ENCODE measurements at regions not wholly inside any gene's neighbourhood (a gene's known extent, or its start where the extent isn't known, plus 50 kb on each side); places are given as distances from the start of the nearest gene placed in this dataset.

GRCh38 chr10:80945264-80945880, 407.7 kb downstream of the SH2D4B start:
- peak; percentile 41 for DNase-seq
- H3K79me2 ChIP-seq (ENCODE audit: low read length) = no peaks in the 10 kb centered on the region
- no peaks in the 10 kb centered on the region for H3K4me1 ChIP-seq (ENCODE audit: low read length)
- H3K27me3 ChIP-seq (ENCODE audit: low read length) = no peaks in the 10 kb centered on the region
- no peak overlapping the region for H3K9ac ChIP-seq (ENCODE audit: low read length)
- H3K4me3 ChIP-seq (ENCODE audit: low read length) = no peak overlapping the region
- H3K36me3 ChIP-seq (ENCODE audit: insufficient read depth, low read length) = no peaks in the 10 kb centered on the region
- no peak overlapping the region for H2AFZ ChIP-seq (ENCODE audit: low read length)
- no peaks in the 10 kb centered on the region for H4K20me1 ChIP-seq (ENCODE audit: insufficient read depth, low read depth, low read length)
- no peaks in the 10 kb centered on the region for H3K9me2 ChIP-seq (replicated peaks; ENCODE audit: insufficient read depth, low read length)
- no peak overlapping the region for H3K27ac ChIP-seq (ENCODE audit: low read length)
- no peak overlapping the region for H3K4me2 ChIP-seq (ENCODE audit: low read depth, low read length, poor library complexity, severe bottlenecking)
- H3K9me3 ChIP-seq (ENCODE audit: low read length) = no peaks in the 10 kb centered on the region

GRCh38 chr10:80946073-80946472, 408.4 kb downstream of the SH2D4B start:
- H3K9me2 ChIP-seq (replicated peaks; ENCODE audit: insufficient read depth, low read length) = no peaks in the 10 kb centered on the region
- H3K27me3 ChIP-seq (ENCODE audit: low read length) = no peaks in the 10 kb centered on the region
- no peak overlapping the region for H3K27ac ChIP-seq (ENCODE audit: low read length)

GRCh38 chr10:80946957-80947726, 409.4 kb downstream of the SH2D4B start:
- no peaks in the 10 kb centered on the region for H3K9me2 ChIP-seq (replicated peaks; ENCODE audit: insufficient read depth, low read length)
- no peak overlapping the region for H3K9ac ChIP-seq (ENCODE audit: low read length)
- DNase-seq = no peak
- H3K27me3 ChIP-seq (ENCODE audit: low read length) = no peaks in the 10 kb centered on the region
- no peaks in the 10 kb centered on the region for H3K36me3 ChIP-seq (ENCODE audit: insufficient read depth, low read length)
- no peaks in the 10 kb centered on the region for H4K20me1 ChIP-seq (ENCODE audit: insufficient read depth, low read depth, low read length)
- no peaks in the 10 kb centered on the region for H3K9me3 ChIP-seq (ENCODE audit: low read length)
- no peaks in the 10 kb centered on the region for H3K4me1 ChIP-seq (ENCODE audit: low read length)
- H3K4me3 ChIP-seq (ENCODE audit: low read length) = no peak overlapping the region
- no peak overlapping the region for H3K4me2 ChIP-seq (ENCODE audit: low read depth, low read length, poor library complexity, severe bottlenecking)
- no peak overlapping the region for H3K27ac ChIP-seq (ENCODE audit: low read length)
- no peak overlapping the region for H2AFZ ChIP-seq (ENCODE audit: low read length)
- no peaks in the 10 kb centered on the region for H3K79me2 ChIP-seq (ENCODE audit: low read length)

More at GRCh38 chr10:80946073-80946472, 408.4 kb downstream of the SH2D4B start:
- Histone ChIP-seq H2AFZ (ENCODE audit: low read length) (no peak overlapping the region), H3K4me3 (ENCODE audit: low read length) (no peak overlapping the region), H3K9ac (ENCODE audit: low read length) (no peak overlapping the region), H3K9me3 (ENCODE audit: low read length) (no peaks in the 10 kb centered on the region), H3K36me3 (ENCODE audit: insufficient read depth, low read length) (no peaks in the 10 kb centered on the region), H3K79me2 (ENCODE audit: low read length) (no peaks in the 10 kb centered on the region), H3K4me2 (ENCODE audit: low read depth, low read length, poor library complexity, severe bottlenecking) (no peak overlapping the region), H3K4me1 (ENCODE audit: low read length) (no peaks in the 10 kb centered on the region), H4K20me1 (ENCODE audit: insufficient read depth, low read depth, low read length) (no peaks in the 10 kb centered on the region)
- DNase-seq = no peak

- H4K20me1 ChIP-seq (ENCODE audit: insufficient read depth, low read depth, low read length) = no peaks in the 10 kb centered on the region
These were observed 412.1 kb downstream of the SH2D4B start for GRCh38 chr10:80949785-80950184.

GRCh38 chr10:80952436-80952835, 414.7 kb downstream of the SH2D4B start:
- Histone ChIP-seq H3K9me2 (replicated peaks; ENCODE audit: insufficient read depth, low read length) (no peaks in the 10 kb centered on the region), H3K4me1 (ENCODE audit: low read length) (no peaks in the 10 kb centered on the region), H3K4me3 (ENCODE audit: low read length) (no peak overlapping the region), H3K27me3 (ENCODE audit: low read length) (no peaks in the 10 kb centered on the region), H3K4me2 (ENCODE audit: low read depth, low read length, poor library complexity, severe bottlenecking) (no peak overlapping the region), H3K27ac (ENCODE audit: low read length) (no peak overlapping the region), H3K36me3 (ENCODE audit: insufficient read depth, low read length) (no peaks in the 10 kb centered on the region), H2AFZ (ENCODE audit: low read length) (no peak overlapping the region; the same call in 1 of the 2 replicates), H3K9me3 (ENCODE audit: low read length) (no peaks in the 10 kb centered on the region), H4K20me1 (ENCODE audit: insufficient read depth, low read depth, low read length) (no peaks in the 10 kb centered on the region), H3K9ac (ENCODE audit: low read length) (no peak overlapping the region), H3K79me2 (ENCODE audit: low read length) (no peaks in the 10 kb centered on the region)
- DNase-seq = no peak

More at GRCh38 chr10:80949785-80950184, 412.1 kb downstream of the SH2D4B start:
- no peaks in the 10 kb centered on the region for H3K27me3 ChIP-seq (ENCODE audit: low read length)
- no peaks in the 10 kb centered on the region for H3K36me3 ChIP-seq (ENCODE audit: insufficient read depth, low read length)
- H3K27ac ChIP-seq (ENCODE audit: low read length) = no peak overlapping the region
- no peaks in the 10 kb centered on the region for H3K79me2 ChIP-seq (ENCODE audit: low read length)
- no peak overlapping the region for H2AFZ ChIP-seq (ENCODE audit: low read length)
- H3K9me3 ChIP-seq (ENCODE audit: low read length) = no peaks in the 10 kb centered on the region
- no peaks in the 10 kb centered on the region for H3K9me2 ChIP-seq (replicated peaks; ENCODE audit: insufficient read depth, low read length)
- no peaks in the 10 kb centered on the region for H3K4me1 ChIP-seq (ENCODE audit: low read length)
- no peak overlapping the region for H3K9ac ChIP-seq (ENCODE audit: low read length)
- no peak for DNase-seq
- no peak overlapping the region for H3K4me3 ChIP-seq (ENCODE audit: low read length)
- H3K4me2 ChIP-seq (ENCODE audit: low read depth, low read length, poor library complexity, severe bottlenecking) = no peak overlapping the region

DNA sequence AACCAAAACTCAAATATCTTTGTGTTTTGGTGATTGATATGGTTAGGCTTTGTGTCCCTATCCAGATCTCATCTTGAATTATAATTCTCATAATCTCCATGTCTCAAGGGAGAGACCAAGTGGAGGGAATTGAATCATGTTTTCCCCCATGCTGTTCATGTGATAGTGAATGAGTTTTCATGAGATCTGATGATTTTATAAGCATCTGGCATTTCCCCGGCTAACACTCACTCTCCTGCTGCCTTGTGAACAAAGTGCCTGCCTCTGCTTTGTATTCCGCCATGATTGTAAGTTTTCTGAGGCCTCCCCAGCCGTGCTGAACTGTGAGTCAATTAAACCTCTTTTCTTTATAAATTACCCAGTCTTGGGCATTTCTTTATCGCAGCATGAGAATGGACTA, 419.5 kb downstream of the SH2D4B start:
- no peak overlapping the region for H3K4me3 ChIP-seq (ENCODE audit: low read length)

GRCh38 chr10:80964179-80964578, 426.5 kb downstream of the SH2D4B start:
- Histone ChIP-seq H3K4me2 (ENCODE audit: low read depth, low read length, poor library complexity, severe bottlenecking) (no peak overlapping the region), H3K36me3 (ENCODE audit: insufficient read depth, low read length) (no peaks in the 10 kb centered on the region), H4K20me1 (ENCODE audit: insufficient read depth, low read depth, low read length) (no peaks in the 10 kb centered on the region), H3K4me3 (ENCODE audit: low read length) (no peak overlapping the region), H3K9me2 (replicated peaks; ENCODE audit: insufficient read depth, low read length) (no peaks in the 10 kb centered on the region; the same call in 1 of the 2 replicates), H3K4me1 (ENCODE audit: low read length) (no peaks in the 10 kb centered on the region), H3K9me3 (ENCODE audit: low read length) (no peaks in the 10 kb centered on the region), H3K27me3 (ENCODE audit: low read length) (no peaks in the 10 kb centered on the region), H3K27ac (ENCODE audit: low read length) (no peak overlapping the region), H3K79me2 (ENCODE audit: low read length) (no peaks in the 10 kb centered on the region), H2AFZ (ENCODE audit: low read length) (no peak overlapping the region), H3K9ac (ENCODE audit: low read length) (no peak overlapping the region)
- no peak for DNase-seq

More for the DNA sequence above, 419.5 kb downstream of the SH2D4B start:
- Histone ChIP-seq H3K9me2 (replicated peaks; ENCODE audit: insufficient read depth, low read length) (no peaks in the 10 kb centered on the region), H3K36me3 (ENCODE audit: insufficient read depth, low read length) (no peaks in the 10 kb centered on the region), H3K27ac (ENCODE audit: low read length) (no peak overlapping the region), H3K27me3 (ENCODE audit: low read length) (no peaks in the 10 kb centered on the region), H3K9ac (ENCODE audit: low read length) (no peak overlapping the region), H2AFZ (ENCODE audit: low read length) (no peak overlapping the region), H4K20me1 (ENCODE audit: insufficient read depth, low read depth, low read length) (no peaks in the 10 kb centered on the region), H3K4me1 (ENCODE audit: low read length) (no peaks in the 10 kb centered on the region), H3K79me2 (ENCODE audit: low read length) (no peaks in the 10 kb centered on the region), H3K4me2 (ENCODE audit: low read depth, low read length, poor library complexity, severe bottlenecking) (no peak overlapping the region), H3K9me3 (ENCODE audit: low read length) (no peaks in the 10 kb centered on the region)
- DNase-seq = no peak

DNA sequence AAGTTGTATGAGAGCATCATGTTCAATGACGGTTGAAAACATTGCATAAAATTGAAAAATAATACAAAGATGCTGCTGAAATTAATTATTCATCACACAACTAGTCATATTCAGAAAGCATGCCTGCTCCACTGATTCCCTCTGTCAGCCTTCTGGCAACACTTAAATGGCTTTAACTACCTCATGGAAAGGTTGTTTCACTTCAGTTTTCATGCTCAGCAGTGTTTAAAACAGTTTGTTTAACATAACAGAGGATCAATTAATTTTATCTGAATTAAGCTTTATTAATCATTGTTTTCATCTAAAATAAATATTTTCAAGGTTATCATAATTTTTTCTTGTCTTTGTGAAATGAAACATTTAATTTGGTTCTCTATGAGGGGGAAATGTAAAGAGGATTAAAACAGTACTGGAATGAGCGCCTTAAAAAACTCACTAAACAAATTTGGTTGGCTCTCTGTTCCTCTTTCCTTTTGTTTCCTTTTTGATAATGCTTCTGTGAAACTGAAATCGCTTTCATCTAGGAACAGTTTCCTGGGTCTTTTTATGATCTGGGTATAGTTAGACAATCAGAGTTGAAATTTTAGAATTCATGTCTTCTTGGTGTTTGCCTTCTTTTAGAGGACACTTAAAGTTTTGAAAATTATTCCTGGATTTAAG, 427.4 kb downstream of the SH2D4B start:
- no peaks in the 10 kb centered on the region for H3K4me1 ChIP-seq (ENCODE audit: low read length)
- H3K9me2 ChIP-seq (replicated peaks; ENCODE audit: insufficient read depth, low read length) = no peaks in the 10 kb centered on the region; the same call in 1 of the 2 replicates
- no peak overlapping the region for H3K4me3 ChIP-seq (ENCODE audit: low read length)
- no peaks in the 10 kb centered on the region for H3K36me3 ChIP-seq (ENCODE audit: insufficient read depth, low read length)
- no peak overlapping the region for H3K4me2 ChIP-seq (ENCODE audit: low read depth, low read length, poor library complexity, severe bottlenecking)
- no peak overlapping the region for H3K9ac ChIP-seq (ENCODE audit: low read length)
- no peak for DNase-seq
- H4K20me1 ChIP-seq (ENCODE audit: insufficient read depth, low read depth, low read length) = no peaks in the 10 kb centered on the region
- H3K9me3 ChIP-seq (ENCODE audit: low read length) = no peaks in the 10 kb centered on the region
- no peak overlapping the region for H2AFZ ChIP-seq (ENCODE audit: low read length)
- no peaks in the 10 kb centered on the region for H3K79me2 ChIP-seq (ENCODE audit: low read length)
- H3K27me3 ChIP-seq (ENCODE audit: low read length) = no peaks in the 10 kb centered on the region
- H3K27ac ChIP-seq (ENCODE audit: low read length) = no peak overlapping the region
